Mucosa of descending colon (tissue), 3 donors: ENCODE measurements at regions not wholly inside any gene's neighbourhood (a gene's known extent, or its start where the extent isn't known, plus 50 kb on each side); places are given as distances from the start of the nearest gene placed in this dataset.

Source experiments
- ATAC-seq: fragments of 200-7000 bp; cut with Tn5 transposase; one replicate; pipeline ENCODE4 v1.9.1; 2020; ENCODE audit warnings: mild to moderate bottlenecking, moderate library complexity
- DNase-seq, 3 donors: peaks; one replicate each; pipeline ENCODE4 v3.0.0-alpha.2; 2020
- H3K36me3 ChIP-seq: fragments of 200-600 bp; one replicate; pipeline ENCODE4 v1.8.0; 2021; ENCODE audit warnings: low read depth, mild to moderate bottlenecking
- H3K4me1 ChIP-seq: fragments of 200-600 bp; one replicate; pipeline ENCODE4 v1.8.0; 2021; ENCODE audit warnings: low read depth, mild to moderate bottlenecking
- H3K4me3 ChIP-seq: fragments of 200-600 bp; one replicate; pipeline ENCODE4 v1.8.0; 2021; ENCODE audit warnings: mild to moderate bottlenecking
- H3K9me3 ChIP-seq: fragments of 200-600 bp; one replicate; pipeline ENCODE4 v1.8.0; 2021; ENCODE audit warnings: mild to moderate bottlenecking
- intact Hi-C, 2 donors: fragments of 100-400 bp; cut with DNase I in 1 of 2; cut with micrococcal nuclease in 1 of 2; formaldehyde crosslinking; loops; one replicate each; pipeline versions ENCODE4 v1.11.0 to v1.11.1; 2022; cut with DNase I, micrococcal nuclease
- TF ChIP-seq, protein P1 (sequence below): fragments of 200-600 bp; IDR thresholded peaks from one replicate; pipeline ENCODE4 v1.8.0; 2022; ENCODE audit warnings: antibody characterized with exemption, mild to moderate bottlenecking
- donor health status: DM: no; HTN: no; CAD: no; lungs with moderate emphysema.
- donor health status: DM: no; HTN: no; CAD: no.
- donor health status: DM: no; HTN: yes; CAD: no.

DNA sequence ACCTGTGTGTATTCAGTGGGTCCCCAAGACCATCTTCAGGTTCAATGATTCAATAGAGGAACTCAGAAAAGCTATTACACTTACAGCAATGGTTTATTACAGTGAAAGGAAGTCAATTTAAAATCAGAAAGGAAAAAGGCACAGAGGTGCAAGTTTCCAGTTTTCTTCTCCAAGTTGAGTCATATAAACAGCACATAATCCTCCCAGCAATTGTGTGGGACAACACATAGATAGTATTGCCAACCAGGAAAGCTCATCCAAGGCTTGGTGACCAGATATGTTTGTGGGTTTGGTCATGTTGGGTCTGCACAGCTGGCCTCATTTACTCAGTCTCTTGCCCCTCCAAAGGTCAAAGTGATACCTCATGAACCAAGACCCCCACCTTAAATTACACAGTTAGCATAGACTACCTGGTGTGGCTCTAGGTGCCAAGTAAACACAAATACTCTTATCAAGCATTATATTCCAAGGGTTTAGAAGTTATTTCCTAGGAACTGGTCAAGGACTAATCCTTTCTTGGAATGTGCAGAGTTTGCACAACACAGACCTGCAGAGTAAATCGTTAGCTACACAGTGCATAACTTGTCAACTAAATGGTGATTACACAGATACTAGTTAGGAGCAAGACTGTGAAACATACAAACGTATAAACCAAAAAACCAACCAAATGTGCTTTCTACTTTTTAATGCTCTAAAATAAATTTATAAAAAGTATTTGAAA lies 777.3 kb downstream of the PCDH18 start:
- TF ChIP-seq, protein P1, sequence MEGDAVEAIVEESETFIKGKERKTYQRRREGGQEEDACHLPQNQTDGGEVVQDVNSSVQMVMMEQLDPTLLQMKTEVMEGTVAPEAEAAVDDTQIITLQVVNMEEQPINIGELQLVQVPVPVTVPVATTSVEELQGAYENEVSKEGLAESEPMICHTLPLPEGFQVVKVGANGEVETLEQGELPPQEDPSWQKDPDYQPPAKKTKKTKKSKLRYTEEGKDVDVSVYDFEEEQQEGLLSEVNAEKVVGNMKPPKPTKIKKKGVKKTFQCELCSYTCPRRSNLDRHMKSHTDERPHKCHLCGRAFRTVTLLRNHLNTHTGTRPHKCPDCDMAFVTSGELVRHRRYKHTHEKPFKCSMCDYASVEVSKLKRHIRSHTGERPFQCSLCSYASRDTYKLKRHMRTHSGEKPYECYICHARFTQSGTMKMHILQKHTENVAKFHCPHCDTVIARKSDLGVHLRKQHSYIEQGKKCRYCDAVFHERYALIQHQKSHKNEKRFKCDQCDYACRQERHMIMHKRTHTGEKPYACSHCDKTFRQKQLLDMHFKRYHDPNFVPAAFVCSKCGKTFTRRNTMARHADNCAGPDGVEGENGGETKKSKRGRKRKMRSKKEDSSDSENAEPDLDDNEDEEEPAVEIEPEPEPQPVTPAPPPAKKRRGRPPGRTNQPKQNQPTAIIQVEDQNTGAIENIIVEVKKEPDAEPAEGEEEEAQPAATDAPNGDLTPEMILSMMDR, result no peak
- H3K4me1 ChIP-seq, result no peaks in the 10 kb centered on the region
- no peaks in the 10 kb centered on the region for H3K36me3 ChIP-seq
- no peak overlapping the region for H3K4me3 ChIP-seq
- ATAC-seq (no peak), DNase-seq (no peak)
- intact Hi-C loops, result no loop called here
- H3K9me3 ChIP-seq, result no peaks in the 10 kb centered on the region

DNA sequence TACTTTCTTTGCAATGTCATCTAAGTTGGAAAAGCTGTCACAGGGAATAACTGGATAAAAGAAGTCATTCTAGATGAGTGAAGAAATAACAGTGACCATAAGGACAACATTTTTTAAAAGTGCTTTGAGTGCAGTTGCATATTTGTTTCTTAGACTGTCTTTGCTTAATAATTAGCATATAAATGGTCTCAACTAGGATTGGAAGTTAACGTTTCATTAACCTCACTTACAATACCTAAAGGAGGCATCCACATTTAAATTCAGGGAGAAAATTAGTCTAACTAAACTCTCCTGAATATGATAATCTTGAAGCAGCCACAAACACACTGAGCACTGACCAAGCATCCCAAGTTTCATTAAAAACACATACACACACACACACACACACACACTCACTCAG lies 780.7 kb downstream of the PCDH18 start:
- intact Hi-C loops, result no loop called here
- ATAC-seq, result no peak

DNA sequence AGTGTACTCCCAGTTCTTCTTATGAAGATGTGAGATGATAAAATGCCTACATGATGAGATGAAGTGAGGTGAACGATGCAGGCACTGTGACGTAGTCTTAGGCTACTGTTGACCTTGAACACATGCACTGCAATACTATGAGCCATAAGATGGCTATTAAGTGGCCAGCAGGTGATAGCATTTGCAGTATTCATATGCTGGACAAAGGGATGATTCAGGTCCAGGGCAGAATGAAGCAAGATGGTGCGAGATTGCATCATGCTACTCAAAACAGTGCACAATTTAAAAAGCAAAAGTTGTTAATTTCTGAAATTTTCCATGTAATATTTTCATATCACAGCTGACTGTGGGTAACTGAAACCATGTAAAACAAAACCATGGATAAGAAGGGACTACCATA lies 781.4 kb downstream of the PCDH18 start:
- no peaks in the 10 kb centered on the region for H3K9me3 ChIP-seq
- ATAC-seq (no peak), DNase-seq (no peak)
- H3K36me3 ChIP-seq, result no peaks in the 10 kb centered on the region
- intact Hi-C loops, result no loop called here
- H3K4me3 ChIP-seq, result no peak overlapping the region
- H3K4me1 ChIP-seq, result no peaks in the 10 kb centered on the region
- TF ChIP-seq, protein P1, result no peak

More for the DNA sequence above, 780.7 kb downstream of the PCDH18 start:
- no peak for DNase-seq
- no peaks in the 10 kb centered on the region for H3K9me3 ChIP-seq
- H3K4me3 ChIP-seq, result no peak overlapping the region
- no peaks in the 10 kb centered on the region for H3K4me1 ChIP-seq
- no peaks in the 10 kb centered on the region for H3K36me3 ChIP-seq
- TF ChIP-seq, protein P1, result no peak

DNA sequence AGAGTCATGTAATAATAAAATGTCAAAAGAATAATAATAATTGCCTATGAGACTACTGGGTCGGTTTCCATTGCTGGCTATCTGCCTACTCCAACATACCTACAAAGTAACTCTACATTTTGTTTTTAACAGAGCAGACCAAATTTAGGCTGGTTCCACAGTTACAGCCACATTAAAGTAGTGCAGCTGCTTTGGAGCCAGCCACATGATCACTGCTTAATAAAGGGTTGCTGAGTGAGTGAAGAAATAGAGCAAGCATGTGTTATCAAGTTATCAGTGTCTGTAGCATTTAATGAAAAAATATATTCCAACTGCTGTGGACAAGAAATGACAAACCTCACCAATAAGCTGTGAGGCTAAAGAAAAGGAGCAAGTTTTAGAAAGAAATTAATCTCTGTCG lies 782.3 kb downstream of the PCDH18 start:
- Histone ChIP-seq H3K36me3 (no peaks in the 10 kb centered on the region), H3K4me3 (no peak overlapping the region), H3K4me1 (no peaks in the 10 kb centered on the region), H3K9me3 (no peaks in the 10 kb centered on the region)
- TF ChIP-seq, protein P1, result no peak
- no peak for ATAC-seq
- no peak for DNase-seq
- intact Hi-C loops, result no loop called here

DNA sequence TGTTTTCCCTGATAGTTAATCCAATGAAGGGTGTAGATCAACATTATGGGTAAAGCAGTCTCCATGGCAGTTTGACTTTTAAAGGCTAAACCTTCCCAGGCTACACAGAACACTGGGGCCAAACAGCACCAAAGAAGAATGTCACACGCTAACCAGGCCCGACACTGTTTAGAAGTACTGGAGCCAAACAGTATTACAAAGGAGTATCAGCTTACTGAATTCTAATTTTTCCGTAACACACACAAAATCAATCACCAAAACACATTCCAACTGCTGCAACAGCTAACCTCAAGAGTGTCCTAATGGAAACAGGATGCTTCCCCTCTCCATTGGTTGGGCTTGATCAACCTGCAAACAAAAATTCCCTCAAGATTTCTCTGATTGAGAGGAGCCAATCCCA lies 783.5 kb downstream of the PCDH18 start:
- TF ChIP-seq, protein P1, result no peak
- ATAC-seq, result no peak

DNA sequence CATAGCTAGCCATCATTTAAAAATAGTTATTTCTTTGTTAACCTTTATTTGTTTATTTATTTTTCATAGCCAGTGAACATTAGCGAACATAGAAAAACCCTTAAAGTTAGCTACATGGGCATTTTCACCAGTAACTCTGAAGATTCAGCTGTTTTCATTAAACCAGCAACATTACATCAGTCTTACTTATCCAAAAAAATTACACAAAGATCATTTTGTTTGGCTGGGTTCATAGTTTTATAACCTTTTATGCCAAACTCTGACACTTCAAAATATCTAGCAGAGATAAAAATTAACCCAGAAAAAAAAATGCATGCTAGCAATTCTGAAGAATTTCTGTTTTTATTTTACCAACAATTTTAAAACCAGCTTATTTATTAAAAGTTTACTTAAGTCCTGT lies 784.1 kb downstream of the PCDH18 start:
- no peak for ATAC-seq
- TF ChIP-seq, protein P1, result no peak
- H3K36me3 ChIP-seq, result no peaks in the 10 kb centered on the region
- intact Hi-C loops, result no loop called here
- no peak overlapping the region for H3K4me3 ChIP-seq
- H3K9me3 ChIP-seq, result no peaks in the 10 kb centered on the region
- no peaks in the 10 kb centered on the region for H3K4me1 ChIP-seq
- no peak for DNase-seq

More for the DNA sequence above, 783.5 kb downstream of the PCDH18 start:
- H3K9me3 ChIP-seq, result no peaks in the 10 kb centered on the region
- no peaks in the 10 kb centered on the region for H3K4me1 ChIP-seq
- H3K4me3 ChIP-seq, result no peak overlapping the region
- H3K36me3 ChIP-seq, result no peaks in the 10 kb centered on the region
- intact Hi-C loops, result no loop called here
- DNase-seq, result no peak
